ENCODE measurements at regions not wholly inside any gene's neighbourhood (a gene's known extent, or its start where the extent isn't known, plus 50 kb on each side); places are given as distances from the start of the nearest gene placed in this dataset.

DNA sequence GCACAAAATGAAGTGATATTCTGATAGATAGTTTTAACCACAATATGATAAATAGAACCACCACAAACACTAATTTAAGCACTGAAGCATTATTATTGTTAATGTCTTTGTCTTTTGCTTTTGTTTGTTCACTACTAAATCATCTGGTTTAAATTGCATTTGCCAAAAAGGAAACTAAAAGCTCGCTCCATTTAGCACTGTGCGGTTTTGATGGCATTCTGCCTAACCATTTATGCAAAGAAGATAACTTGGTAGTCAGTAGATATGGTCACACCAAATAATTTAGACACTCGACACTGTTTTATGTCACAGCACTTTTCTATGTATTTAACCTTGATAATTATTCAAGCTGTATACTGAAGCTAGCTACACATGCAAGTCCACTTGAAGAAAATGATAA is 849.8 kb upstream of the CDH6 start:
- no peak overlapping the region for H3K18ac ChIP-seq (ENCODE audit: insufficient read length, low read depth, low read length)
- Mint-ChIP-seq H3K9me3 (peaks cover 0 to 2% of the 10 kb centered on the region in 2 experiments; a peak in 2 of 5 replicates), H3K4me1 (no peaks in the 10 kb centered on the region), H3K27ac (no peak overlapping the region), H3K27me3 (ENCODE audit: low read depth) (no peaks in the 10 kb centered on the region), H3K36me3 (ENCODE audit: insufficient read depth in 1 of 3, low read depth in 3 of 3) (no peaks in the 10 kb centered on the region; a peak in 2 of 7 replicates), H3K4me3 (no peak overlapping the region)
- H4K20me1 ChIP-seq (ENCODE audit: control insufficient read depth, insufficient read depth, insufficient read length), result no peaks in the 10 kb centered on the region
- no peak overlapping the region for H4K8ac ChIP-seq (replicated peaks; ENCODE audit: insufficient read length, low read depth, low read length)
- H4K5ac ChIP-seq (ENCODE audit: insufficient read length, low read depth, low read length), result no peak overlapping the region
- no peak overlapping the region for H2AFZ ChIP-seq (ENCODE audit: low read length)
- no peak overlapping the region for H3K4me2 ChIP-seq (ENCODE audit: insufficient read depth, insufficient read length, low read length)
- no peak overlapping the region for H3K14ac ChIP-seq (ENCODE audit: insufficient read depth, low read length)
- no peak overlapping the region for H2BK5ac ChIP-seq (ENCODE audit: insufficient read length, low read length)
- H3K79me1 ChIP-seq (ENCODE audit: insufficient read depth, low read depth, low read length, poor library complexity, severe bottlenecking), result no peaks in the 10 kb centered on the region
- H3K79me2 ChIP-seq (ENCODE audit: insufficient read depth, low read length), result no peaks in the 10 kb centered on the region
- no peak overlapping the region for H3K27ac ChIP-seq (ENCODE audit: insufficient read length, low read depth, low read length)
- no peaks in the 10 kb centered on the region for H3K9me3 ChIP-seq (ENCODE audit: control insufficient read depth, low read depth, low read length)
- no peak overlapping the region for H2BK12ac ChIP-seq (ENCODE audit: insufficient read length, low read depth, low read length)
- no peak overlapping the region for H3T11ph ChIP-seq (ENCODE audit: low read length)
- no peak overlapping the region for H3K56ac ChIP-seq (ENCODE audit: insufficient read length, low read depth, low read length)
- no peaks in the 10 kb centered on the region for H3K23me2 ChIP-seq (ENCODE audit: insufficient read length, low read depth, low read length, poor library complexity, severe bottlenecking)
- H2BK20ac ChIP-seq (ENCODE audit: low read depth, low read length, poor library complexity, severe bottlenecking), result no peak overlapping the region
- H3K4ac ChIP-seq (ENCODE audit: low read depth, low read length), result no peak overlapping the region
- H2AK5ac ChIP-seq (ENCODE audit: insufficient read length, low read length), result no peak overlapping the region
- H2BK15ac ChIP-seq (ENCODE audit: low read depth, low read length), result no peak overlapping the region
- H3K23ac ChIP-seq (ENCODE audit: insufficient read length, low read depth, low read length), result no peak overlapping the region
- no peak for TF ChIP-seq CTCF (conservative IDR thresholded peaks at IDR 0.05)
- H3K4me1 ChIP-seq (ENCODE audit: insufficient read depth, low read length), result no peaks in the 10 kb centered on the region
- no peaks in the 10 kb centered on the region for H3K27me3 ChIP-seq (ENCODE audit: insufficient read depth, low read length)
- no peak overlapping the region for H2BK120ac ChIP-seq (ENCODE audit: low read depth, low read length, poor library complexity, severe bottlenecking)
- WGBS (ENCODE audit: extremely low coverage, insufficient read length, low lambda C conversion rate), result no CpG with 5 or more reads among the region's 3 CpGs
- no peak overlapping the region for H4K91ac ChIP-seq (ENCODE audit: insufficient read length, low read depth, low read length)
- no peak for DNase-seq
- H3K9ac ChIP-seq (ENCODE audit: extremely low read depth, insufficient read length, low read length), result no peak overlapping the region

Measured in H9 (cell line).